ENCODE measurements at regions not wholly inside any gene's neighbourhood (a gene's known extent, or its start where the extent isn't known, plus 50 kb on each side); places are given as distances from the start of the nearest gene placed in this dataset.

DNA sequence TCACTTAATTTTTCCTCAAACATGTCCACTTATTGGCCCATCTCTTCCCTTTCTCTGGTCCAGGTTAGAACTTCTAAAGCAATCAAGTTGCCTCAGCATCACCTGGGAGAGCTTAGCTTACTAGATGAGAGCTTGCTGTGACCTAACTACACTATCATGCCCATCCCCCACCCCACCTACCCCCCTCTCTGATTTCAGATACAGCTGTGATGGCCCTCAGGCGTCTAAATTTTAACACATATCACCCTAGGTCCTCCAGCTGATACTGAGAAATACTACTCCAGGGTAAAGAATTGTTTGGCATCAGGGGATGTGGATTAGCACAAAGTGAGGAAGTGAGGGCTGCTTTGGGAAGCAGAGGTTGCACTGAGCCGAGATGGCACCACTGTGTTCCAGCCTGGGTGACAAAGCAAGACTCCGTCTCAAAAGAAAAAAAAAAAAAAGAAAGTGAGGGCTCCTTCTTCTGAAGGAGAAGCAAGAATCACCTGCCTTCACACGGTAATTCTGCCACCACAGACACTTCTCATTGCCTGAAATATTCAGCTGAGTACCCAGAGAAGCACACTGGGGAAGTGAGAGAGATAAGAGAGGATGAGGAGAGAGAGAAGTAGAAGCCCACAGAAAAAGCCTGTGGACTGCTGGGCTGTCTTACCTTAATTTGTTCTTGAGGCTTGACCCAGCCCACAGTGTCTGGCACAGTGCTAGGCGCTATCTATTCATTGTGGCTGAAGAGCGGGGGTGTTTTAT is 263.4 kb downstream of the ASXL3 start:
- Histone ChIP-seq H4K20me1 (ENCODE audit: insufficient read depth) (no peaks in the 10 kb centered on the region), H3F3A (ENCODE audit: insufficient read depth, low read length, poor library complexity, severe bottlenecking) (no peaks in the 10 kb centered on the region)
- TF ChIP-seq MXI1 (conservative IDR thresholded peaks at IDR 0.05; ENCODE audit: poor library complexity, severe bottlenecking) (no peak), POLR2AphosphoS5 (IDR thresholded peaks at IDR 0.05) (no peak), RAD21 (conservative IDR thresholded peaks at IDR 0.05) (no peak), EZH2 (IDR thresholded peaks at IDR 0.05; ENCODE audit: borderline replicate concordance, insufficient read depth, low read length, poor library complexity, severe bottlenecking) (no peak), EP300 (conservative IDR thresholded peaks at IDR 0.05; ENCODE audit: poor library complexity, severe bottlenecking) (no peak)

GRCh38 chr18:33840212-33840593 is 262.2 kb downstream of the ASXL3 start:
- Histone ChIP-seq H3K79me2 (replicated peaks; ENCODE audit: insufficient read depth, low read length) (no peaks in the 10 kb centered on the region), H3K9ac (ENCODE audit: low read length) (no peak overlapping the region), H3K9me2 (ENCODE audit: insufficient read depth, low read length) (no peaks in the 10 kb centered on the region), H3K4me2 (ENCODE audit: low read length) (no peak overlapping the region), H3K4me3 (ENCODE audit: low read length) (no peak overlapping the region), H3K27ac (ENCODE audit: low read length) (no peak overlapping the region), H3F3A (ENCODE audit: insufficient read depth, low read length, poor library complexity, severe bottlenecking) (no peaks in the 10 kb centered on the region), H3K27me3 (ENCODE audit: insufficient read depth, low read depth, low read length) (no peaks in the 10 kb centered on the region), H2AFZ (ENCODE audit: low read depth, low read length) (no peak overlapping the region), H4K20me1 (ENCODE audit: insufficient read depth) (no peaks in the 10 kb centered on the region), H3K9me3 (ENCODE audit: low read length) (no peaks in the 10 kb centered on the region), H3K36me3 (ENCODE audit: insufficient read depth, low read length) (no peaks in the 10 kb centered on the region)
- TF ChIP-seq TAF1 (IDR thresholded peaks at IDR 0.05; ENCODE audit: low read depth) = no peak
- TF ChIP-seq REST (IDR thresholded peaks at IDR 0.05; ENCODE audit: borderline replicate concordance) = no peak
- no peak for TF ChIP-seq CTCF (IDR thresholded peaks at IDR 0.05; ENCODE audit: poor library complexity, severe bottlenecking)
- no peak for TF ChIP-seq RAD21 (conservative IDR thresholded peaks at IDR 0.05)
- TF ChIP-seq MXI1 (conservative IDR thresholded peaks at IDR 0.05; ENCODE audit: poor library complexity, severe bottlenecking) = no peak
- no peak for TF ChIP-seq EZH2 (IDR thresholded peaks at IDR 0.05; ENCODE audit: borderline replicate concordance, insufficient read depth, low read length, poor library complexity, severe bottlenecking)
- TF ChIP-seq SMC3 (conservative IDR thresholded peaks at IDR 0.05; ENCODE audit: poor library complexity) = no peak
- TF ChIP-seq EP300 (conservative IDR thresholded peaks at IDR 0.05; ENCODE audit: poor library complexity, severe bottlenecking) = no peak
- no peak for TF ChIP-seq POLR2AphosphoS5 (IDR thresholded peaks at IDR 0.05)

More for the DNA sequence above, 263.4 kb downstream of the ASXL3 start:
- Histone ChIP-seq H3K9me2 (ENCODE audit: insufficient read depth, low read length) (no peaks in the 10 kb centered on the region), H3K36me3 (ENCODE audit: insufficient read depth, low read length) (no peaks in the 10 kb centered on the region), H3K4me3 (ENCODE audit: low read length) (no peak overlapping the region), H3K79me2 (replicated peaks; ENCODE audit: insufficient read depth, low read length) (no peaks in the 10 kb centered on the region), H2AFZ (ENCODE audit: low read depth, low read length) (no peak overlapping the region), H3K9ac (ENCODE audit: low read length) (no peak overlapping the region), H3K27ac (ENCODE audit: low read length) (no peak overlapping the region), H3K4me2 (ENCODE audit: low read length) (no peak overlapping the region), H3K9me3 (ENCODE audit: low read length) (no peaks in the 10 kb centered on the region), H3K27me3 (ENCODE audit: insufficient read depth, low read depth, low read length) (no peaks in the 10 kb centered on the region)

All from neural cell (in vitro differentiated cells).